ENCODE measurements at regions not wholly inside any gene's neighbourhood (a gene's known extent, or its start where the extent isn't known, plus 50 kb on each side); places are given as distances from the start of the nearest gene placed in this dataset.

DNA sequence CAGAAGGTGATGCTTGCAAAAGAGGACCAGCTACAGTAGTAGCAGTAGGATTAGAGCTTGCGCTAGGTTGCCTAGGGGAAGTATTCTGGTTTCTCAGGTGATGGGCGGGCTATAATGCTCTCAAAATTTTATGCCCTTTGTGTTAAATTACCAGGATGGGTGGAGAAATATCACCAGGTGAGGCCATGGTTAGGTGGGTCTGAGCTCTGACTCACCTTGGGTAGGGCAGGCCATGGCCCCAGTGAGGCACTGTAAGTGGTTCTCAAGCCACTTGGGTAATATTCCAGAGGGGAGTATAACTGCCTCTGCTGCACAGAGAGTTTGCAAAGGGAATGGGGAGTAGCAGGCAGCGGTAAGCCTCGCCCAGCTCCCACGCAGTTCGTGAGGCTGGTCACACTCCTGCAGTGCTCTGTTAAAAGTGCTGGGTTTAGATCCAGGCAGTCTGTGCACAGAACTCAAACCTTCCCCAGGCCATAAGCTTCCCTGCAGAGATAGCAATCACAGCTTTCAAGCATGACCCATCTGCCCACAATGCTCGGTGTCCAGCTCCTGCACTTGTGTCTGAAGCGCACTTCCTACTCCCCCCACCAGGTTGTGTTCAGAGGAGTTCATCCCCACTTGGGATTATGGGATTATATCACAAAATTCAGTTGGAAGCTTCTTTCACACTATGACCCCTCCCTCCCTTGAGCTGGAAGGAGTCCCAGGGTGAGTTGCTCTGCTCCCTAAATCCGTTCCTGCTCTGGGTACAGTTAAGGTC, 575.0 kb downstream of the CHSY3 start:
- no peak overlapping the region for H3K27ac ChIP-seq
- TF ChIP-seq, protein P1, sequence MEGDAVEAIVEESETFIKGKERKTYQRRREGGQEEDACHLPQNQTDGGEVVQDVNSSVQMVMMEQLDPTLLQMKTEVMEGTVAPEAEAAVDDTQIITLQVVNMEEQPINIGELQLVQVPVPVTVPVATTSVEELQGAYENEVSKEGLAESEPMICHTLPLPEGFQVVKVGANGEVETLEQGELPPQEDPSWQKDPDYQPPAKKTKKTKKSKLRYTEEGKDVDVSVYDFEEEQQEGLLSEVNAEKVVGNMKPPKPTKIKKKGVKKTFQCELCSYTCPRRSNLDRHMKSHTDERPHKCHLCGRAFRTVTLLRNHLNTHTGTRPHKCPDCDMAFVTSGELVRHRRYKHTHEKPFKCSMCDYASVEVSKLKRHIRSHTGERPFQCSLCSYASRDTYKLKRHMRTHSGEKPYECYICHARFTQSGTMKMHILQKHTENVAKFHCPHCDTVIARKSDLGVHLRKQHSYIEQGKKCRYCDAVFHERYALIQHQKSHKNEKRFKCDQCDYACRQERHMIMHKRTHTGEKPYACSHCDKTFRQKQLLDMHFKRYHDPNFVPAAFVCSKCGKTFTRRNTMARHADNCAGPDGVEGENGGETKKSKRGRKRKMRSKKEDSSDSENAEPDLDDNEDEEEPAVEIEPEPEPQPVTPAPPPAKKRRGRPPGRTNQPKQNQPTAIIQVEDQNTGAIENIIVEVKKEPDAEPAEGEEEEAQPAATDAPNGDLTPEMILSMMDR (conservative IDR thresholded peaks at IDR 0.05) = no peak
- no peak for TF ChIP-seq ZFX (IDR thresholded peaks at IDR 0.05)

- no peak for TF ChIP-seq ZFX (IDR thresholded peaks at IDR 0.05)
- TF ChIP-seq, protein P1 (conservative IDR thresholded peaks at IDR 0.05) = no peak
- no peak overlapping the region for H3K27ac ChIP-seq
Measured at GRCh38 chr5:130476325-130476724, 572.1 kb downstream of the CHSY3 start.

DNA sequence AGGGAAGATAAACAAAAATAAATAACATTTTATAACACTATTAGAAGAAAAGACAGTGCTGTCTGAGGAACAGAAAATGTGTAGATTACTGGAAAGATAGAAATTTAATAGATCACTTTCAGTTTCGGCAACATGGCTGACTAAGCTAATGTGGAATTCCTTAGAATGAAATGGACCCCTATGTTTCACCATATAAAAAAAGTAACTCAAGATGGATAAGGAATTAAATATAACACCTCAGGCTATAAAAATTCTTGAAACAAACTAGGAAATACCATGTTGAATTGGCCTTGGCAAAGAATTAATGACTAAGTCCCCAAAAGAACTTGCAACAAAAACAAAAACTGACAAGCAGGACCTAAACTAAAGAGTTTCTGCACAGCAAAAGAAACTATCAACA, 558.3 kb downstream of the CHSY3 start:
- TF ChIP-seq, protein P1 (conservative IDR thresholded peaks at IDR 0.05) = no peak
- no peak for TF ChIP-seq ZFX (IDR thresholded peaks at IDR 0.05)

DNA sequence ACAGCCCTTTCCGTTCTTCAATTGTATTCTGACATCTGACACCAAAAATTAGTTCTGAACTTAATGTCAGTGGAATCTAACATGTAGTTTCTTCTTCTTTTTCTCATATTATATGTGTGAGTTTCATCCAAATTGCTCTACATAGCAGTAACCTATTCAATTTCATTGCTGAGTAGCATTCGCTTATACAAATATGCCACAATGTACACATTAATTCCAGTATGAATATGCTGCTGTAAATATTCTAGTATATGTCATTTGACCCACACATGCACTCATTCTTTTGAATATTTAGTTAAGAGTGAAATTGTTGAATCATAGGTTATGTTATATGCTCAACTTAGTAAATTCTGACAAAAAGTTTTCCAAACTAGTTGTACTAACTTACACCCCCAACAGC, 550.9 kb downstream of the CHSY3 start:
- TF ChIP-seq, protein P1 (conservative IDR thresholded peaks at IDR 0.05) = no peak
- TF ChIP-seq ZFX (IDR thresholded peaks at IDR 0.05) = no peak
- no peak overlapping the region for H3K27ac ChIP-seq

More for the DNA sequence above, 558.3 kb downstream of the CHSY3 start:
- no peak overlapping the region for H3K27ac ChIP-seq

GRCh38 chr5:130452744-130453143, 548.5 kb downstream of the CHSY3 start:
- no peak overlapping the region for H3K27ac ChIP-seq
- no peak for TF ChIP-seq ZFX (IDR thresholded peaks at IDR 0.05)

DNA sequence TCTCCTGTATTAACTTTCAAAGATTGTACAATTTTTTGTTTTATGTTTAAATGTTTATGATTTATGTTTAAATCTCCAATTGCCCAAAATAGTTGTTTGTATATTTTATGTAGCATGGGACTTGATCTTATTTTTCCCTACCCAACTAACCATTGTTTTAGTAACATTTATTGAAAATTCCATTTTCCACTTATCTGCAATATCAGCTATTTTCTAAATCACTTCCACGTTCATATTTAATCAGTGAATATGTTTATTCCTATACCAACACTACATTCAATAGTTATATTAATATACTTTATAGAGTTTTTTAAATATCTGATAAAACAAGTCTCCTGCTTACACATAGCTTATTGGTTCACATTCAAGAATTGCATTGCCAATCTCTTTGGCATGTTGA, 532.2 kb downstream of the CHSY3 start:
- TF ChIP-seq ZFX (IDR thresholded peaks at IDR 0.05) = no peak
- TF ChIP-seq, protein P1 (conservative IDR thresholded peaks at IDR 0.05) = no peak
- no peak overlapping the region for H3K27ac ChIP-seq

DNA sequence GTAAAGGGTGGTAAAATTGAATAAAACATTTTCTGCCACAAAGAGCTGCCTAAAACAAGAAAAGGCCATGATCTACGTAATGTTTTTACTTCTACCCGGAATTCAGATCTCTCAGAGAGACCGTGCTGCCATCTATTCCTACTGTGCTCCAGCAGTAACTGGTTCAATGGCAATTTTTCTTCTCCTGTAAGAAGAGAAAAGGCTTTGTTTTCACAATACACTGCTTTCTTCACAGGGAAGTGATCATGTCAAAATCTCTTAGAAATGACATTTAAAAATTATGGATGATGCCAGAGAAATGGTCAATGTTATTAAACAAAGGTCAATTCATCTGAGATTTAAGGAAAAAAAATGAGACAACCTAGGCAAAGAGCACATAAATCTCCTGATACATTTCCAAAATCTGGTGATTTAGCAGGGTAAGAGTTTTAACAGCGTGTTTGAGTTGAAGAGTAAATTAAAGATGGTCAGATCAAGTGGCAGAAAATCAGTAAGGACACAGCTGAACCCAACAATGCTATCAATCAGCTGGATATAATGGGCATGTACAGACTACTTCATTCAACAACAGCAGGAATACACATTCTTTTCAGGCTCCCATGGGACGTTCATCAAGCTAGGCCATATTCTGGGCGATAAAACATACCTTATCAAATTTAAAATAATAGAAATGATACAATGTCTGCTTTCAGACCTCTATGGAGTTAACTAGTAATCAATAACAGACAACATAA, 523.1 kb downstream of the CHSY3 start:
- TF ChIP-seq ZFX (IDR thresholded peaks at IDR 0.05) = no peak
- TF ChIP-seq, protein P1 (conservative IDR thresholded peaks at IDR 0.05) = no peak
- no peak overlapping the region for H3K27ac ChIP-seq
